Right cardiac atrium (tissue), 5 donors: ENCODE measurements at regions not wholly inside any gene's neighbourhood (a gene's known extent, or its start where the extent isn't known, plus 50 kb on each side); places are given as distances from the start of the nearest gene placed in this dataset.

Experiments
- ATAC-seq, 2 donors: fragments of 200-7000 bp; cut with Tn5 transposase; one replicate each; pipeline versions ENCODE4 v1.8.0 to v1.9.1; 2020; ENCODE audit warnings: moderate library complexity in 2 of 2, mild to moderate bottlenecking in 1 of 2
- DNase-seq, 3 donors: peaks; one replicate each; pipeline ENCODE4 v3.0.0-alpha.2; 2020
- H3K27ac ChIP-seq: one replicate; pipeline ENCODE4 v1.5.1; 2013; ENCODE audit warnings: mild to moderate bottlenecking, low read length, control low read depth, moderate library complexity
- H3K27me3 ChIP-seq: one replicate; pipeline ENCODE4 v1.6.1; 2013; ENCODE audit not compliant: control insufficient read depth, insufficient read depth
- H3K4me1 ChIP-seq: one replicate; pipeline ENCODE4 v1.6.1; 2013; ENCODE audit warnings: low read length; ENCODE audit not compliant: control insufficient read depth, insufficient read depth
- H3K4me3 ChIP-seq: one replicate; pipeline ENCODE4 v1.5.1; 2013; ENCODE audit warnings: low read length, control low read depth
- H3K9me3 ChIP-seq: one replicate; pipeline ENCODE4 v1.6.1; 2013; ENCODE audit warnings: low read length; ENCODE audit not compliant: control insufficient read depth
- WGBS: extraction: QIAGEN DNeasy Blood & Tissue Kit; methylation state at CpG from one replicate; pipeline ENCODE4 v1.1.7; 2013; 5-methylcytosine and 5-hydroxymethylcytosine counted together
- intact Hi-C, 4 donors: fragments of 100-400 bp; cut with DNase I; formaldehyde crosslinking; loops; one replicate each; pipeline versions ENCODE4 v1.11.0 to v1.14.0; 2022 to 2023
- donor health status: healthy with polysubstance abuse.
- donor health status: DM: no; HTN: yes; CAD: no.
- donor health status: DM: no; HTN: no; CAD: no.
- donor health status: DM: no; HTN: yes; CAD: no; lungs with severe emphysema.
- donor health status: DM: yes; HTN: yes; CAD: no.

- Histone ChIP-seq H3K27me3 (no peaks in the 10 kb centered on the region), H3K9me3 (no peaks in the 10 kb centered on the region), H3K4me1 (no peaks in the 10 kb centered on the region), H3K27ac (no peak overlapping the region), H3K4me3 (no peak overlapping the region)
- 88% methylated on average over 3 of the region's 3 CpGs for WGBS
- DNase-seq (no peak), ATAC-seq (no peak)
- intact Hi-C loops: no loop called here
Observed at GRCh38 chr5:152305525-152305924, 99.6 kb downstream of the NMUR2 start.

DNA sequence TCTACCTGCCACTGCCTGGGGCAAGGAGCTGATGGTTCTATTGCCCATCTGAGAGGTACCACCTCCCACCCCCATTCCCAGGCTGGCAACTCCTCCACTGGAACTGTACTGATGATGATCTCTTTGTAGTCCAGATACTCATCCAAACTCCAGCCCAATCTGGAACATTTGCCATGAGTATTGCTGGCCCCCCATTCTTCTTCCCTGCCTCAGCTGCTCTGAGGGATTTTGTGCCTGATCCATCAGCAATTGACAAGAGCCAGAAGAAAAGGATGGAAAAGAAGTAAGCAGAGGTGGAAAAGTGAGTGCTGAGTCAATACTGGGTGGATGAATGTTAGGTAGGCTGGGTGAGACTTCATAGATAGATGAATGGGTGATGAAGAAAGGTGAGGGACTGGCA is 101.2 kb downstream of the NMUR2 start:
- no peak overlapping the region for H3K4me3 ChIP-seq
- ATAC-seq (no peak), DNase-seq (no peak)
- H3K27me3 ChIP-seq: no peaks in the 10 kb centered on the region
- no peak overlapping the region for H3K27ac ChIP-seq
- H3K4me1 ChIP-seq: no peaks in the 10 kb centered on the region
- no peaks in the 10 kb centered on the region for H3K9me3 ChIP-seq
- intact Hi-C loops: no loop called here

- Histone ChIP-seq H3K4me3 (no peak overlapping the region), H3K4me1 (no peaks in the 10 kb centered on the region), H3K27ac (no peak overlapping the region), H3K9me3 (no peaks in the 10 kb centered on the region), H3K27me3 (no peaks in the 10 kb centered on the region)
- DNase-seq: no peak
- intact Hi-C loops: no loop called here
- no peak for ATAC-seq
Observed at GRCh38 chr5:152297866-152298265, 107.2 kb downstream of the NMUR2 start.

DNA sequence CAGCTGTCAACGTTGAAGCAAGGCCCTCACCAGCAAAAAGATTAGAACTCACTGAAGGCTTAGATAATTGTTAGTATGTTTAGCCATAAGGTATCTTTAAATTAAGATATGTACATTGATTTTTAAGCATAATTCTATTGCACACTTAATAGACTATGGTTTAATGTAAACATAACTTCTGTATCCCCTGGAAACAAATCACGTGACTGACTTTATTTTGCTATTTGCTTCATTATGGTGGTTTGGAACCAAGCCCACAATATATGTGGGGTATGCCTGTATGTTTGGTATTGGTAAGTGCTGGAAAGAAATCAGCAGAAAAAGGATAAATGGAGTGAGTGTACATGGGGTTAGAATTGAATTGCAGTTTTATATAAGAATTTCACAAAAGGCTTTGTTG is 111.9 kb downstream of the NMUR2 start:
- Histone ChIP-seq H3K4me1 (peaks cover 6% of the 10 kb centered on the region), H3K27ac (no peak overlapping the region), H3K4me3 (no peak overlapping the region), H3K27me3 (no peaks in the 10 kb centered on the region), H3K9me3 (no peaks in the 10 kb centered on the region)
- no peak for ATAC-seq
- DNase-seq: no peak
- intact Hi-C loops: no loop called here
- WGBS: 69% methylated on average over 2 of the region's 2 CpGs

- Histone ChIP-seq H3K9me3 (no peaks in the 10 kb centered on the region), H3K4me1 (peaks cover 6% of the 10 kb centered on the region), H3K27ac (no peak overlapping the region), H3K27me3 (no peaks in the 10 kb centered on the region), H3K4me3 (no peak overlapping the region)
- WGBS: 62% methylated on average over 5 of the region's 5 CpGs
- no peak for DNase-seq
- no peak for ATAC-seq
- intact Hi-C loops: no loop called here
Observed at GRCh38 chr5:152290181-152290580, 114.9 kb downstream of the NMUR2 start.

DNA sequence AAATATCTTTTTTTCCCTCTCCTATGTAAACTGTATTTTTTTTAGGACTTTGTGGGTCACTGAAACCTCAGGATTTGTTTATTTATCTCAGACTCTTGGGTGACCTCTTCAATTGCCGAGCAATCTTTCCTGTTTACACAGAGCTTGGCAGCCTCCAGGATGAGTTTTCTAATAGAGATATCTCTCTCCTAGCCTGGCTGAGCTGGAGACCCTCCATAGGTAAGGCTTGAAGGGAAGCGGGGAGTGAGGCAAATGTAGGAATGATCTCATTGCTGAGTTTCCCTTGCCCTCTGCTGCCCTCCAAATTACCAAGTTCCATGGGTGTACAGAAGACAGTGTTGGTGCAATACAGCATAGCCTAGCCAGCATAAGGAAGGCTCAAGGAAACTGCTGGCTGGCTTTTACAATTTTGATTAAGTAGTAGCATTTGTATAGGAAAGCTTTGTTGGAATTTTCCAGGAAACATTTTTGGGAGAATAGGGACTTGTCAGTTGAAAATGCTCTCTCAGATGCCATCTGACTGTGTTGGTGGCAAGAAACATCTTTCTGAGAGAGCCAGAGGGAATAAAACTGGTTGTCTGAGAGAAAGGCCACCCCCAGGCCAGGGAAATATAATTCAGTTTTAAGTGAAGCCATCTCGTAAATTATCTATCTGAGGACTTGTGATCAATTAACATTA is 116.0 kb downstream of the NMUR2 start:
- H3K4me3 ChIP-seq: no peak overlapping the region
- ATAC-seq: peak; percentile 41 to 76
- no peaks in the 10 kb centered on the region for H3K9me3 ChIP-seq
- intact Hi-C loops: no loop called here
- no peak for DNase-seq
- 28% methylated on average over 3 of the region's 3 CpGs for WGBS
- peak overlapping the region; percentile 53 for H3K27ac ChIP-seq
- peaks cover 6% of the 10 kb centered on the region for H3K4me1 ChIP-seq
- no peaks in the 10 kb centered on the region for H3K27me3 ChIP-seq

DNA sequence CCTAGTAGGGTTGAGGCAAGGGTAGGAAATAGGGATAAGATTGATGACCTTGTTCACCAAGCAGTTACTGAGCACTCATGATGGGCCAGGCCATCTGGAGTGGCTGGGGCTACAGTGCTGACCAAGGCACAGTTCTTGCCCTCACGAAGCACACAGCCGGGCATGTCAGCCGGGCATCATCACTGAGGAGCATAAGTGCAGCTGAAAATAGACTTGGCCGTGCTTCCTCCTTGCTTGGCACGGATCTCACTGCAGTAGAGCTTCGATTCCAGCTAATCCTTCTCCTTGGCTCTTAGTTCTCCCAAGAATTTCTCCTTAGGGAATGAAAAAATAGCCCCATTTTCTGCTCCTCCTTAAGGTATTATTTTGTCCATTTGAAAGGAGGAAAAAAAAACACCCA is 116.6 kb downstream of the NMUR2 start:
- Histone ChIP-seq H3K27ac (peak overlapping the region; percentile 75), H3K4me1 (peaks cover 6% of the 10 kb centered on the region), H3K4me3 (no peak overlapping the region), H3K9me3 (no peaks in the 10 kb centered on the region), H3K27me3 (no peaks in the 10 kb centered on the region)
- DNase-seq (peak; percentile 55 to 84 (median 78)), ATAC-seq (peak; percentile 88 to 94)
- WGBS: 16% methylated on average over 6 of the region's 6 CpGs
- intact Hi-C loops: no loop called here

DNA sequence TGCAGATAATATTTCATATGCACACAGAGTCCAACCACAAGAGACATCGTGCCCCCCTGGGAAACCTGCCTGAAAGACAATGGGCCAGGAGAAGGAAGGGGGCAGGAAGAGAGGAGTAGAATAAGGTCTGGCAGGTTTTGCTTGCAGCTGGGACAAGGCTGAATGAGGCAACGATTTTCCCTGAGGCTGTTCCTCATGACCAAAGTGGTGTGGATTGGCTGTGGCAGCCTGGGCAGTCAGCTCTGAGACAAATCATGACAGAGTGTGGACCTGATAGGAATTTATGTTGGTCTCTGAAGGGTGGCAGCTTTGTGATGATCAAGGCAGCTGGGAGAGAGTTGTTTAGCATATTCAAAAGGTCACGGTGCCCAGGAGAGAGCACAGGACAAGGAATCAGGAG is 119.3 kb downstream of the NMUR2 start:
- WGBS: 67% methylated on average over 3 of the region's 3 CpGs
- Histone ChIP-seq H3K9me3 (no peaks in the 10 kb centered on the region), H3K4me3 (no peak overlapping the region), H3K27me3 (no peaks in the 10 kb centered on the region), H3K27ac (no peak overlapping the region), H3K4me1 (peaks cover 6% of the 10 kb centered on the region)
- DNase-seq: no peak
- no peak for ATAC-seq
- intact Hi-C loops: no loop called here

GRCh38 chr5:152282331-152282730 is 122.7 kb downstream of the NMUR2 start:
- H3K4me1 ChIP-seq: no peaks in the 10 kb centered on the region
- H3K4me3 ChIP-seq: no peak overlapping the region
- no peaks in the 10 kb centered on the region for H3K9me3 ChIP-seq
- ATAC-seq: no peak
- no peaks in the 10 kb centered on the region for H3K27me3 ChIP-seq
- intact Hi-C loops: no loop called here
- DNase-seq: no peak
- WGBS: 76% methylated on average over 1 of the region's 1 CpG
- H3K27ac ChIP-seq: no peak overlapping the region

- WGBS: 92% methylated on average over 2 of the region's 2 CpGs
- Histone ChIP-seq H3K9me3 (no peaks in the 10 kb centered on the region), H3K4me3 (no peak overlapping the region), H3K4me1 (no peaks in the 10 kb centered on the region), H3K27ac (no peak overlapping the region), H3K27me3 (no peaks in the 10 kb centered on the region)
- DNase-seq: no peak
- no peak for ATAC-seq
- intact Hi-C loops: loop anchor here in 1 of 4 donors (10.0 kb wide), 1 partner anchor 453 kb away; no protein-coding TSS in a partner anchor
Observed at GRCh38 chr5:152277936-152278335, 127.1 kb downstream of the NMUR2 start.

DNA sequence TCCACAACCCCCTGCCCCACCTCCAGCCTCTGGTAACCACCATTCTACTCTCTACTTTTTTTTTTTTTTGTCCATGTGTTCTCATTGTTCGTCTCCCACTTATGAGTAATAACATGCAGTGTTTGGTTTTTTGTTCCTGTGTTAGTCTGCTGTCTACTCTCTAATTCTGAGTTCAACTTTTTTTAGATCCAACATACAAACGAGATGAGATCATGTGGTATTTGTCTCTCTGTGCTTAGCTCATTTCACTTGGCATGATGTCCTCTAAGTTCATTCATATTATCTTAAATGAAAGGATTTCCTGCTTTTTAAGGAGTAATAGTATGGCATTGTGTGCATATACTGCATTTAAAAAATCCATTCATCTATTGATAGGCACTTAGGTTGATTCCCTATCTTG is 130.9 kb downstream of the NMUR2 start:
- intact Hi-C loops: loop anchor here in 1 of 4 donors (10.0 kb wide), 1 partner anchor 449 kb away; no protein-coding TSS in a partner anchor
- Histone ChIP-seq H3K4me1 (peaks cover 2% of the 10 kb centered on the region), H3K27me3 (no peaks in the 10 kb centered on the region), H3K4me3 (no peak overlapping the region), H3K9me3 (no peaks in the 10 kb centered on the region), H3K27ac (no peak overlapping the region)
- DNase-seq (no peak), ATAC-seq (peak; percentile 59 to 64)
- WGBS: 7% methylated on average over 2 of the region's 2 CpGs

DNA sequence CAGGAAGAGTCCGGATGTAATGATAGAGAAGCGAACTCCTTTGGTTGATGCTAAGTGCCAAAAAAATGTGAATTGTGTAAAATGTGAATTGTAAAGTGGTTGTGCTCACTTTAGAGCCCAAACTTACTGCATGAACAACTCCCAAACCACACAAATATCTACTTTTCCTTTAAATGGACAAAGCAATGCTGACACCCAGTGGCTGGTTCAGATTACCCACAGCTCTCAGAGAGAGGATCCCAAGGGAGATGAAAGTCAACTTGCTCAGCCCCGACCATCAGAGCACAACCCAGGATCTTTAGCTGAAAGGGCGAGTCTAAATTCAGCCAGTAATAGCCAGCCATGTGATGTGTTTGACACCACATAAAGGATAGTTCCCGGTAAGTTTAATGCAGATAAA is 133.7 kb downstream of the NMUR2 start:
- intact Hi-C loops: loop anchor here in 1 of 4 donors (10.0 kb wide), 1 partner anchor 447 kb away; no protein-coding TSS in a partner anchor
- peaks cover 2% of the 10 kb centered on the region for H3K4me1 ChIP-seq
- no peaks in the 10 kb centered on the region for H3K9me3 ChIP-seq
- no peaks in the 10 kb centered on the region for H3K27me3 ChIP-seq
- ATAC-seq (peak; percentile 63 to 74), DNase-seq (peak in 2 of 3 donors; percentile 25 to 43)
- H3K4me3 ChIP-seq: no peak overlapping the region
- WGBS: 32% methylated on average over 5 of the region's 5 CpGs
- H3K27ac ChIP-seq: no peak overlapping the region
